ENCODE measurements at regions not wholly inside any gene's neighbourhood (a gene's known extent, or its start where the extent isn't known, plus 50 kb on each side); places are given as distances from the start of the nearest gene placed in this dataset.

- H3K27me3 ChIP-seq = no peaks in the 10 kb centered on the region
- no peak overlapping the region for H3K27ac ChIP-seq
- no peaks in the 10 kb centered on the region for H3K4me1 ChIP-seq
- H3K9me3 ChIP-seq = peaks cover 0 to 18% of the 10 kb centered on the region in 2 donors
- H3K36me3 ChIP-seq = no peaks in the 10 kb centered on the region
- no peak for TF ChIP-seq CTCF (IDR thresholded peaks at IDR 0.05)
- DNase-seq (ENCODE audit: low spot score) = no peak
- no peak overlapping the region for H3K4me3 ChIP-seq
Observed at GRCh38 chr13:111458001-111458531, 137.6 kb downstream of the TEX29 start.

GRCh38 chr13:111458739-111459138 is 138.3 kb downstream of the TEX29 start:
- H3K36me3 ChIP-seq = no peaks in the 10 kb centered on the region
- no peak overlapping the region for H3K4me3 ChIP-seq
- no peak overlapping the region for H3K27ac ChIP-seq
- H3K27me3 ChIP-seq = no peaks in the 10 kb centered on the region
- H3K4me1 ChIP-seq = no peaks in the 10 kb centered on the region
- TF ChIP-seq CTCF (IDR thresholded peaks at IDR 0.05) = no peak
- DNase-seq (ENCODE audit: low spot score) = no peak
- peaks cover 0 to 15% of the 10 kb centered on the region in 2 donors for H3K9me3 ChIP-seq

GRCh38 chr13:111459803-111460547 is 139.5 kb downstream of the TEX29 start:
- H3K27me3 ChIP-seq = no peaks in the 10 kb centered on the region
- no peak overlapping the region for H3K4me3 ChIP-seq
- H3K36me3 ChIP-seq = no peaks in the 10 kb centered on the region
- no peak overlapping the region for H3K27ac ChIP-seq
- DNase-seq (ENCODE audit: low spot score) = no peak
- peaks cover 0 to 4% of the 10 kb centered on the region in 2 donors for H3K9me3 ChIP-seq
- H3K4me1 ChIP-seq = no peaks in the 10 kb centered on the region
- no peak for TF ChIP-seq CTCF (IDR thresholded peaks at IDR 0.05)

- no peak for DNase-seq (ENCODE audit: low spot score)
- peak in 1 of 2 donors; percentile 58 for TF ChIP-seq CTCF (IDR thresholded peaks at IDR 0.05)
- H3K27me3 ChIP-seq = no peaks in the 10 kb centered on the region
- H3K27ac ChIP-seq = no peak overlapping the region
- H3K36me3 ChIP-seq = no peaks in the 10 kb centered on the region
- no peaks in the 10 kb centered on the region for H3K4me1 ChIP-seq
- peaks cover 0 to 4% of the 10 kb centered on the region in 2 donors for H3K9me3 ChIP-seq
- no peak overlapping the region for H3K4me3 ChIP-seq
Observed at GRCh38 chr13:111460548-111461444, 140.4 kb downstream of the TEX29 start.

GRCh38 chr13:111461445-111462149 is 141.2 kb downstream of the TEX29 start:
- no peak for DNase-seq (ENCODE audit: low spot score)
- Histone ChIP-seq H3K4me3 (no peak overlapping the region), H3K4me1 (no peaks in the 10 kb centered on the region), H3K9me3 (peaks cover 0 to 6% of the 10 kb centered on the region in 2 donors), H3K36me3 (no peaks in the 10 kb centered on the region), H3K27me3 (no peaks in the 10 kb centered on the region), H3K27ac (no peak overlapping the region)
- TF ChIP-seq CTCF (IDR thresholded peaks at IDR 0.05) = no peak
